GM12878 (cell line): ENCODE measurements at regions not wholly inside any gene's neighbourhood (a gene's known extent, or its start where the extent isn't known, plus 50 kb on each side); places are given as distances from the start of the nearest gene placed in this dataset.
A peak's percentile ranks its signal among the peaks of the same experiment; 100 is the strongest.

Source experiments
- ATAC-seq: fragments of 200-7000 bp; cut with Tn5 transposase; 3 replicates; pipeline ENCODE4 v1.9.1; 2020; ENCODE audit warnings: mild to moderate bottlenecking, moderate library complexity
- BruUV-seq: library from RNA; stranded (reverse); fragments of 400-500 nt; replicated peaks from 2 replicates; lab custom pipeline; 2021; lab: Mats Ljungman, UMichigan
- CTCF ChIA-PET: fragments of 300-600 bp; sonication (Branson Sonifier 250); formaldehyde crosslinking; extraction: SDS; loops from one replicate; lab custom pipeline; 2021; ENCODE audit warnings: inconsistent platforms; lab: Yijun Ruan, JAX
- POLR2A ChIA-PET: fragments of 350-600 bp; formaldehyde crosslinking; extraction: SDS; loops from one replicate; lab custom pipeline; 2021; ENCODE audit warnings: inconsistent platforms; lab: Charles Lee
- RAD21 ChIA-PET: fragments of 300-600 bp; sonication (Branson Sonifier 250); formaldehyde crosslinking; loops from one replicate; lab custom pipeline; 2023; ENCODE audit warnings: antibody characterized with exemption; ENCODE audit not compliant: unreplicated experiment; lab: Charles Lee
- SMC1A ChIA-PET: fragments of 300-600 bp; sonication (Branson Sonifier 250); formaldehyde crosslinking; loops from one replicate; lab custom pipeline; 2023; ENCODE audit not compliant: unreplicated experiment, uncharacterized antibody; lab: Charles Lee
- DNase-seq: peaks from one replicate; pipeline ENCODE4 v3.0.0-alpha.2; 2011; ENCODE audit warnings: low read depth, low spot score
- FAIRE-seq: peaks from 3 replicates; lab custom pipeline; 2011; peaks lifted over from hg19 to GRCh38; lab: Jason Lieb, UNC
- H2AFZ ChIP-seq: 2 replicates; pipeline ENCODE4 v1.6.0; 2011; ENCODE audit warnings: low read depth, low read length, control low read depth; ENCODE audit not compliant: control insufficient read depth
- H3K27ac ChIP-seq: 2 replicates; pipeline ENCODE4 v1.5.1; 2011; ENCODE audit warnings: control low read depth; ENCODE audit not compliant: control insufficient read depth, insufficient read depth
- H3K27me3 ChIP-seq, 2 experiments: replicated peaks in 1 of 2; 2 replicates each; pipeline versions ENCODE4 v1.6.0 to v1.6.1; 2011; ENCODE audit warnings: low read length in 1 of 2; ENCODE audit not compliant: control insufficient read depth in 2 of 2, insufficient read depth in 2 of 2
- H3K36me3 ChIP-seq, 2 experiments: 2 replicates each; pipeline ENCODE4 v1.5.1; 2011; ENCODE audit warnings: low read length in 1 of 2; ENCODE audit not compliant: control insufficient read depth in 2 of 2, insufficient read depth in 2 of 2
- H3K4me1 ChIP-seq: 2 replicates; pipeline ENCODE4 v1.6.1; 2011; ENCODE audit warnings: mild to moderate bottlenecking, low read length, moderate library complexity, mixed read lengths; ENCODE audit not compliant: control insufficient read depth, insufficient read depth
- H3K4me2 ChIP-seq: 2 replicates; pipeline ENCODE4 v1.6.0; 2011; ENCODE audit warnings: control low read depth; ENCODE audit not compliant: control insufficient read depth, insufficient read depth
- H3K4me3 ChIP-seq: fragments of 200-600 bp; sonication (generic); 2 replicates; pipeline ENCODE4 v1.5.1; 2016
- H3K79me2 ChIP-seq: 2 replicates; pipeline ENCODE4 v1.6.0; 2011; ENCODE audit warnings: low read length; ENCODE audit not compliant: control insufficient read depth, insufficient read depth
- H3K9ac ChIP-seq: 2 replicates; pipeline ENCODE4 v1.8.0; 2011; ENCODE audit warnings: low read length, control low read depth, mixed read lengths; ENCODE audit not compliant: control insufficient read depth, insufficient read depth
- H3K9me3 ChIP-seq: replicated peaks from 3 replicates; pipeline ENCODE4 v1.5.1; 2011; ENCODE audit warnings: mild to moderate bottlenecking, low read length; ENCODE audit not compliant: control insufficient read depth, insufficient read depth
- H4K20me1 ChIP-seq: 2 replicates; pipeline ENCODE4 v1.6.0; 2011; ENCODE audit not compliant: control insufficient read depth, insufficient read depth
- MEF2B ChIP-seq: fragments of 450-650 bp; IDR thresholded peaks from 2 replicates; pipeline ENCODE4 v1.6.1; 2018; ENCODE audit warnings: mild to moderate bottlenecking, moderate library complexity; ENCODE audit not compliant: partially characterized antibody, poor library complexity, severe bottlenecking
- ZZZ3 ChIP-seq: IDR thresholded peaks from 2 replicates; pipeline ENCODE4 v1.6.1; 2011; ENCODE audit warnings: low read depth; ENCODE audit not compliant: control insufficient read depth, insufficient read length
- WGBS: methylation state at CpG from one replicate; pipeline ENCODE4 v1.1.6; 2016; ENCODE audit warnings: low lambda C conversion rate; ENCODE audit not compliant: insufficient replicate concordance, insufficient coverage; ENCODE audit errors: missing lambda C conversion rate; 5-methylcytosine and 5-hydroxymethylcytosine counted together
- in situ Hi-C: fragments of 300-500 bp; cut with MboI; formaldehyde crosslinking; loops from 9 replicates; pipeline ENCODE4 v1.14.3; 2018; ENCODE audit warnings: mixed read lengths
- intact Hi-C: fragments of 100-400 bp; cut with micrococcal nuclease; formaldehyde crosslinking; loops from one replicate; pipeline ENCODE4 v1.14.2; 2022; ENCODE audit not compliant: unreplicated experiment
- TF ChIP-seq, protein P1 (sequence below): fragments of 450-650 bp; formaldehyde crosslinking; IDR thresholded peaks from 2 replicates; pipeline ENCODE4 v1.4.0; 2020; ENCODE audit warnings: mild to moderate bottlenecking, moderate library complexity

GRCh38 chr2:106299696-106300095 is 105.6 kb upstream of the UXS1 start (continued):
- TF ChIP-seq, protein P1, sequence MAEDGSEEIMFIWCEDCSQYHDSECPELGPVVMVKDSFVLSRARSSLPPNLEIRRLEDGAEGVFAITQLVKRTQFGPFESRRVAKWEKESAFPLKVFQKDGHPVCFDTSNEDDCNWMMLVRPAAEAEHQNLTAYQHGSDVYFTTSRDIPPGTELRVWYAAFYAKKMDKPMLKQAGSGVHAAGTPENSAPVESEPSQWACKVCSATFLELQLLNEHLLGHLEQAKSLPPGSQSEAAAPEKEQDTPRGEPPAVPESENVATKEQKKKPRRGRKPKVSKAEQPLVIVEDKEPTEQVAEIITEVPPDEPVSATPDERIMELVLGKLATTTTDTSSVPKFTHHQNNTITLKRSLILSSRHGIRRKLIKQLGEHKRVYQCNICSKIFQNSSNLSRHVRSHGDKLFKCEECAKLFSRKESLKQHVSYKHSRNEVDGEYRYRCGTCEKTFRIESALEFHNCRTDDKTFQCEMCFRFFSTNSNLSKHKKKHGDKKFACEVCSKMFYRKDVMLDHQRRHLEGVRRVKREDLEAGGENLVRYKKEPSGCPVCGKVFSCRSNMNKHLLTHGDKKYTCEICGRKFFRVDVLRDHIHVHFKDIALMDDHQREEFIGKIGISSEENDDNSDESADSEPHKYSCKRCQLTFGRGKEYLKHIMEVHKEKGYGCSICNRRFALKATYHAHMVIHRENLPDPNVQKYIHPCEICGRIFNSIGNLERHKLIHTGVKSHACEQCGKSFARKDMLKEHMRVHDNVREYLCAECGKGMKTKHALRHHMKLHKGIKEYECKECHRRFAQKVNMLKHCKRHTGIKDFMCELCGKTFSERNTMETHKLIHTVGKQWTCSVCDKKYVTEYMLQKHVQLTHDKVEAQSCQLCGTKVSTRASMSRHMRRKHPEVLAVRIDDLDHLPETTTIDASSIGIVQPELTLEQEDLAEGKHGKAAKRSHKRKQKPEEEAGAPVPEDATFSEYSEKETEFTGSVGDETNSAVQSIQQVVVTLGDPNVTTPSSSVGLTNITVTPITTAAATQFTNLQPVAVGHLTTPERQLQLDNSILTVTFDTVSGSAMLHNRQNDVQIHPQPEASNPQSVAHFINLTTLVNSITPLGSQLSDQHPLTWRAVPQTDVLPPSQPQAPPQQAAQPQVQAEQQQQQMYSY (CRISPR knock-in tag): no peak

DNA sequence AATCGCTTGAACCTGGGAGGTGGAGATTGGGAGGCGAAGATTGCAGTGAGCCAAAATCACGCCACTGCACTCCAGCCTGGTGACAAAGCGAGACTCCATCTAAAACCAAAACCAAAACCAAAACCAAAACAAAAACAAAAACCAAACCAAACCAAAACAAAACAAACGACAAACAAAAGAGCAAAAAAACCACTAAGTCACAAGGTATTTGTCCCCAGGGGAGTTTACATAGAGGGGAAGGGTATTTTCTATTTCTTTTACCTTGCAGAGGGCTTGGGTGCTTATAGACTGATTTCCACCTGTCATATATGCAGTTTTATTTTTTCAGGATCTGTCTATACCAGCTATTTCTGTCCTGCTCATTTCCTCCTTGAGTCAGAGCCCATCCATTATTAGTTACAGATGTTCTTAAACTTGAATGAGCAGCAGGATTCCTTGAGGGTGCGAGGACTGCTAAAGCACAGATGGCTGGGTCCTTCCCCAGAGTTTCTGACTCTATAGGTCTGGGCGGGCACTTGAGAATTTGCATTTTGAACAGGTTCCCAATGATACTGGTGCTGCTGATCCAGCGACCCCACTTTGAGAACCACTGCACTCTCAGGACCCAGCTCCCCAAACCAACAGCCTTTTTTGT is 102.2 kb upstream of the UXS1 start:
- H3K79me2 ChIP-seq: no peaks in the 10 kb centered on the region
- ChIA-PET SMC1A (no interaction called here), CTCF (no interaction called here), POLR2A (no interaction called here), RAD21 (no interaction called here)
- ATAC-seq (peak; percentile 28; the same call in 2 of the 3 replicates), FAIRE-seq (no peak), DNase-seq (no peak)
- 46% methylated on average over 8 of the region's 8 CpGs for WGBS
- no TSS peak for BruUV-seq
- no peaks in the 10 kb centered on the region for H4K20me1 ChIP-seq
- H3K4me3 ChIP-seq: peak overlapping the region; percentile 7; the same call in 1 of the 2 replicates
- no peak for TF ChIP-seq ZZZ3
- peak; percentile 63 for TF ChIP-seq MEF2B
- peak overlapping the region; percentile 58; the same call in 1 of the 2 replicates for H2AFZ ChIP-seq
- H3K9ac ChIP-seq: no peak overlapping the region
- H3K4me1 ChIP-seq: no peaks in the 10 kb centered on the region
- intact Hi-C loops: no loop called here
- no peak overlapping the region for H3K4me2 ChIP-seq
- no peaks in the 10 kb centered on the region for H3K27me3 ChIP-seq
- no peaks in the 10 kb centered on the region for H3K36me3 ChIP-seq
- no peak overlapping the region for H3K27ac ChIP-seq
- in situ Hi-C loops: no loop called here
- no peaks in the 10 kb centered on the region for H3K9me3 ChIP-seq
